ENCODE measurements at regions not wholly inside any gene's neighbourhood (a gene's known extent, or its start where the extent isn't known, plus 50 kb on each side); places are given as distances from the start of the nearest gene placed in this dataset.

GRCh38 chr2:147548451-147548850, 296.4 kb upstream of the ACVR2A start:
- DNase-seq: no peak

GRCh38 chr2:147547440-147547839, 297.4 kb upstream of the ACVR2A start:
- no peak for DNase-seq

GRCh38 chr2:147546109-147546508, 298.7 kb upstream of the ACVR2A start:
- DNase-seq: no peak

GRCh38 chr2:147543056-147543455, 301.8 kb upstream of the ACVR2A start:
- DNase-seq: no peak

DNA sequence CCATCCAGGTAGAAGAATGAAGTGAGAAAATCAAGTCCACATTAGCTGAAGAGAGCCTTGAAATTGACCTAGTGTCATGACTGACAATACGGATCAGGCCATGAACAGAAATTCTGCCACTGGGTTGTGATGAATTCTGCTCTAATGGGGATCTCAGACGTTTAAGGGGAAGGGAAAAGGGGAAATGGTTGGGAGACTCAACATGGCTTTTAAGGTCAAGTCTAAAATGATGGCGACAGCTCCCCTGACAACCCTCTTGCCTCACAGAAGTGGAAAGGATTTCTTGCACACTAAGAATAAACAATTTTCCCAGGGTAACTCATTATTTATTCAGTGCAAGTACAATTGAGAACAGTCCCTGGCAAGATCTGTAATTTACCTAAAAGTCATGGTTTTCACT, 302.5 kb upstream of the ACVR2A start:
- DNase-seq: peak; percentile 57 to 68 (median 65)

DNA sequence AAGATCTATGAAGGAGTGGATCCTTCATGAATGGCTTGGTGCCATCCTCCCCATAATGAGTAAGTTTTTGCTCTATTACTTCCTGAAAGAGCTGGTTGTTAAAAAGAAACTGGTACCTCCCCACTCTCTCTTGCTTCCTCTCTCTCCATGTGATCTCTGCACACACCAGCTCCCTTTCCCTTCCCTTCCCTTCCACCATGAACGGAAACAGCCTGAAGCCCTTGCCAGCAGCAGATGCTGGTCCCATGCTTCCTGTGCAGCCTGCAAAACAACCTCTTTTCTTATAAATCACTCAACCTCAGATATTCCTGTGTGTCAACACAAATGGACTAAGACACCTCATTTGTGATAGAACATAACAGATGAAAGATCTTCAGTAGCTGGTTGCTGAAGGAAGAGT, 303.5 kb upstream of the ACVR2A start:
- peak in 2 of 3 donors; percentile 13 to 20 for DNase-seq

- DNase-seq: no peak
Measured at GRCh38 chr2:147538821-147539220, 306.0 kb upstream of the ACVR2A start.

- DNase-seq: no peak
Measured at GRCh38 chr2:147538088-147538487, 306.7 kb upstream of the ACVR2A start.

- no peak for DNase-seq
Measured at GRCh38 chr2:147531269-147531668, 313.6 kb upstream of the ACVR2A start.

- DNase-seq: no peak
Measured at GRCh38 chr2:147530033-147530432, 314.8 kb upstream of the ACVR2A start.

DNA sequence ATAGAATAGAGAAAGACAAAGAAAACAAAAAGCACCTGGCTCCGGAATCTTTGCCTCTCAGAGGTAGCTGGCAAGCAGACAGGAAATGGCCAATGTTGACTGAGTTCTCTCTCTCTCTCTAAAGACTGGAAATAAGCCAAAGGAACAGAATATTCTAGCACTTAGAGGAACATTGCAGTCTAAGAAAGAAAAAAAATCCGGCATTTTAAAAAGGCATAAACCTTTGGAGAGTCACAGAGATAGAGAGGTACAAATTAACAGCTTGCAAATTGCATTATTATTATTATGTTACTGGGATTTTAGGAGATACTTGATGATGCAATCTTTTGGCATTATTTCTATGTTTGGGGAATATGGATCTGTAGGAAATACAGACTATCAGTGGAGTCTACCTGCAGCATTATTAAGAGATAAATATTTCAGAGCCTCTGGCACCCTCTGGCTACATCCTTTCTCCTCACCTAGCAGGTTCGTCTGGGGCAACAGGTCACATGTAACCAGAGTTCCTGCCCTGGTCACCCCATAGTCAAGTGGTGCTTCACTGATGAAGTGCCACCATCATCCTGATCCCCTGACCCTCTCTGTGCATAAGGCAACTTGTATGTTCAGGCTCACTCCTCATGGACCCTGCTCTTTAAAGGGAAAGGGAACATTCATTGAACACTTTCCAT, 318.9 kb upstream of the ACVR2A start:
- DNase-seq: no peak

DNA sequence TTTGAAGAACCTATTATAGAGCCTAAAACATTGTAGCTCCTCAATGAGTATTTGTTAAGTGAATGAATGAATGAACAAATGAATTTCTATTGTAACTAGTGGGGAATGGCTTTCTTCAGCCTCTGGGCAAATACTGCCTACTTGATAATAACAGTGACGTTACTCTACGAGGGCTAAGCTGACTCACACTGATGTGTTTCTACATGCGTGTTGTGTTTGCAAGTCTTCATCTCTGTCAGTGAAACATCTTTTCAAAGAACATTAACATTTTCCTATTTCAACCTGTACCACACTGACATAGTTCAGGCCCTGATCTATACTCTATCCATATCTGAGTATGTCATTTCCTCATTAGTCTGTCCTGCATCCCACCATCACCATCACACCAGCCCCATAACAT, 319.9 kb upstream of the ACVR2A start:
- DNase-seq: no peak

GRCh38 chr2:147523415-147523814, 321.4 kb upstream of the ACVR2A start:
- no peak for DNase-seq

DNA sequence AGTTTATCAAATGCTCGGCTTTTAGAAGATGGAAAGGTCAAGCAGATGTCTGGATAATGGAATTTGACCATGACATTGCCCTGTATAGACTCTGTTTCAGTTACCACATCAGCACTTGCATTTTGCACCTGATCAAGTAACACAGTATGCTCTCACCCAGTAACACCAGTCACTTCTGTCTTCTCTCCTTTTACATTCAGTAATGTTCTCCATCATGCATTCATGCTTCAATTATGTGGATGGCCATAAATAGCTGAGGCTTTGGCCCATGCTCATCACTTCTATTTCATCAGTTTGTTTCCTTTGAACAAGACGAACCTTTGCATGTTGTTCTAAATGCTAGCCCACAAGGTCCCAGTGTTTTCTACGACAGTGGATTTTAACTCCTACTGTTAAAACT, 322.9 kb upstream of the ACVR2A start:
- DNase-seq: no peak

- DNase-seq: no peak
Measured at GRCh38 chr2:147520817-147521216, 324.0 kb upstream of the ACVR2A start.

DNA sequence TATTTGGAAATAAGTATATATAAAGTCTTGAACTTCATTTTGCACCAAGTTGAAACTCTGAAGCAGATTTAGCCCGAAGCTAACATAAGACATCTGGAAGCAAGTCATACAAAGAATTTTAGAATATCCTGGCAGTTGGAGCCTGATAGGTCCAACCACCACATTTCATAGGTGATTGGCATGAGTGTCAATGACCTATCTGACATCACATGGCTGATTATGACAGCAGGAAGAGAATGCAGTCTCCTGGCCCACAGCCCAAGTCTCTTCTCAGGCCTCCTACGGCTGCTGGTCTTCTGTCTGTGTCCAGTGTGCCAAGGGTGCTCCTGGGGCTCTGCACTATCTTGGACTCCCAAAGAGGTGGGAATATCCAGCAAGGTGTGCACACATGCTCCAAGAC, 325.7 kb upstream of the ACVR2A start:
- DNase-seq: no peak

GRCh38 chr2:147515213-147515612, 329.6 kb upstream of the ACVR2A start:
- DNase-seq: no peak

DNA sequence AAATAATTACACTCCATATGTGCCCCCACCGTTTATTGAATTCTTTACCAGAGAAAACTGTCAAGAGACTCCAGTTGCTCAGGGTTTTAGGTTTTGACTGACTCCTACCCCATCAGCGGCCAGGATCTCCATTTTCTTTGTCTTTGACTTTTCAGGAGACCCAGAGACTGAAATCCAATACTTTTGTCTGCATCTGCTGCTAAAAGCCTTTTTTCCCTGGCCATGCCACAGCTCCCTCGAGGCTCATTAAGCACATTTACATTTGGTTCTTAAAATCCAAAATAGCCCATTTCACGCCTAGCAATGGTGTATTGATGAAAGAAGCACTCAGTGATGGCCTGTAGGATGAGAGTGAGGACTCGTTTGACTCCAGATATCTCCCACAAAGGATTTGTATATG, 332.6 kb upstream of the ACVR2A start:
- no peak for DNase-seq

- DNase-seq: peak; percentile 67 to 75 (median 72)
Measured at GRCh38 chr2:147511491-147511948, 333.3 kb upstream of the ACVR2A start.

GRCh38 chr2:147509821-147510220, 335.0 kb upstream of the ACVR2A start:
- peak; percentile 48 to 61 (median 54) for DNase-seq

GRCh38 chr2:147506889-147507288, 337.9 kb upstream of the ACVR2A start:
- DNase-seq: no peak

DNA sequence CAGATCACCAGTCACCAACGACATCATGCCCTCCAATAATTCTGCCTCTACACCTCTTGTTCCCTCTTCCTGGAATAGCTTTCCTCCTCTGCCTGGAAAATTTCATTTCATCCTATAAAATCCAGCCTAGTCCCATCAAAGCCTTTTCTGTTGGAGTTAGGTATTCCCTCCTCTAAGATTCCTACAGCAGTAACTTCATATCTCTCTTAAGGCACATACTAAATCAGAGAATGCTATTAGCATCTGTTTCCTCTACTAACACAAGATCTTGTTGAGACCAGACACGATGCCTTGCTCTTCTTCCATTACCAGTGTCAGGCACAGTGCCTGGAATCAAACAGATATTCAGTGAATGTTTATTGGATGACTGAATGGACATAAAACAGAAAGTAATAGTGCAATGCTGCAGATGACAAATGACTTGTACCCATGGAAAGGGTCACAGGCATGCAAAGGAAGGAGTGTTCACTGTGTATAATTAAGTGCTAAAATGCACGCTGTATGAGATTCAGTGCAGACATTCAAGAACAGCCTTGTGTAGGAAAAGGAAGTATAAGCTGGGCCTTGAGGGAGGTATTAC, 342.0 kb upstream of the ACVR2A start:
- no peak for DNase-seq

GRCh38 chr2:147501968-147502367, 342.9 kb upstream of the ACVR2A start:
- no peak for DNase-seq

DNA sequence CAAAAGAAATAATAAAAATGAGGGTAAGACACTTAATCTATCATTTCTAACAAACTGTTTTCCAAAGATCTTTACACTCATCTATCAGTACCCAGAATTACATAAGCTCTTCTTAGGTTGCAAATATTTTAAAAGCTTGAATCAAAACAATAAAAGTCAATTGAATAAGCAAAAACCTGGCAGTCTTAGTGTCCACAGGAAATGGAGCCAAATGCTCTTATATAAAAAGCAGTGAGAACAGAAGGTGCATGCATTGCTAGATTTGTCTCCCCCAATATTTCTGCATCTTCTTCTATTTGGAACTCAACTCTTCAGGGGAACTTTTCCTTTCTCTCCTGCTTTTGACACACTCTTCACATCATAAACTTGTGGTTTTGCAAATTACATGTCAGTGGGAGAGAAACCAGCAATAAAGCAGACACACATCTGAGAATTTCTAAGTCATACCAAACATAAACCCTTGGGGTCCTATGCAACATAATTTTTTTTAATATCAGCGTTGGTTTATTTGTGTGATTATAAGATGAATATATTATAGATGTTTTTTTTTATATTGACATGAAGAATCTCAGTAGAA, 343.9 kb upstream of the ACVR2A start:
- DNase-seq: no peak

GRCh38 chr2:147500229-147500628, 344.6 kb upstream of the ACVR2A start:
- DNase-seq: no peak

Measured in suppressor macrophage treated with lipopolysaccharide for 1 hour (primary cell).